HepG2 (cell line): ENCODE measurements at regions not wholly inside any gene's neighbourhood (a gene's known extent, or its start where the extent isn't known, plus 50 kb on each side); places are given as distances from the start of the nearest gene placed in this dataset.
A peak's percentile ranks its signal among the peaks of the same experiment; 100 is the strongest.

Experiments
- ATAC-seq: fragments of 200-7000 bp; cut with Tn5 transposase; 3 replicates; pipeline ENCODE4 v1.9.1; 2020; ENCODE audit warnings: mild to moderate bottlenecking, moderate library complexity
- BruUV-seq: library from RNA; stranded (reverse); fragments of 400-500 nt; replicated peaks from 2 replicates; lab custom pipeline; 2021; lab: Mats Ljungman, UMichigan
- CTCF ChIA-PET: fragments of 300-600 bp; formaldehyde crosslinking; extraction: SDS; loops from one replicate; lab custom pipeline; 2021; ENCODE audit warnings: low total read pairs, inconsistent platforms, low intra/inter-chr PET ratio; lab: Yijun Ruan, JAX
- POLR2A ChIA-PET: fragments of 350-600 bp; sonication (Branson Sonifier 250); formaldehyde crosslinking; loops from one replicate; lab custom pipeline; 2020; ENCODE audit warnings: antibody characterized with exemption, inconsistent platforms; lab: Yijun Ruan, JAX
- DNase-seq: peaks from one replicate; pipeline ENCODE4 v3.0.0-alpha.2; 2015; ENCODE audit warnings: low spot score
- FAIRE-seq: peaks from 3 replicates; lab custom pipeline; 2011; peaks lifted over from hg19 to GRCh38; lab: Jason Lieb, UNC
- H2AFZ ChIP-seq: one replicate; pipeline ENCODE4 v1.6.1; 2011; ENCODE audit warnings: low read length, inconsistent platforms
- H3K27ac ChIP-seq: fragments of 300-600 bp; 3 replicates; pipeline ENCODE4 v1.8.0; 2011; ENCODE audit warnings: mixed run types, mild to moderate bottlenecking, mixed read lengths, low read length, inconsistent platforms; ENCODE audit not compliant: insufficient read depth; ENCODE audit errors: extremely low read length
- H3K27me3 ChIP-seq, 2 experiments: fragments of 200-600 bp in 1 of 2; 2 replicates in 1 of 2; 3 replicates in 1 of 2; pipeline versions ENCODE4 v1.6.0 to v1.8.0; 2011; ENCODE audit warnings: low read length in 2 of 2, mild to moderate bottlenecking in 2 of 2, moderate library complexity in 2 of 2, inconsistent platforms in 1 of 2; ENCODE audit not compliant: insufficient read depth in 2 of 2, control insufficient read depth in 1 of 2
- H3K36me3 ChIP-seq, 2 experiments: fragments of 200-600 bp in 1 of 2; replicated peaks in 1 of 2; 2 replicates in 1 of 2; 3 replicates in 1 of 2; pipeline versions ENCODE4 v1.5.1 to v1.8.0; 2011; ENCODE audit warnings: low read length in 2 of 2, inconsistent platforms in 1 of 2; ENCODE audit not compliant: insufficient read depth in 2 of 2, control insufficient read depth in 1 of 2
- H3K4me1 ChIP-seq: 2 replicates; pipeline ENCODE4 v1.5.1; 2012; ENCODE audit warnings: low read length, inconsistent platforms; ENCODE audit not compliant: insufficient read depth
- H3K4me2 ChIP-seq: 2 replicates; pipeline ENCODE4 v1.6.0; 2011; ENCODE audit warnings: low read depth, low read length, inconsistent platforms
- H3K4me3 ChIP-seq, 3 experiments: fragments of 200-600 bp in 1 of 3; sonication (generic), shearing (Covaris generic) in 1 of 3; replicated peaks in 1 of 3; 2 replicates each; pipeline ENCODE4 v1.5.1; 2011 to 2016; ENCODE audit warnings: low read length in 3 of 3, inconsistent platforms in 2 of 3, low read depth in 2 of 3, mild to moderate bottlenecking in 2 of 3, control low read depth in 1 of 3, mixed read lengths in 1 of 3; ENCODE audit not compliant: insufficient read depth in 1 of 3
- H3K79me2 ChIP-seq: one replicate; pipeline ENCODE4 v1.6.1; 2011; ENCODE audit warnings: low read length, inconsistent platforms; ENCODE audit not compliant: insufficient read depth
- H3K9ac ChIP-seq: 2 replicates; pipeline ENCODE4 v1.6.0; 2011; ENCODE audit warnings: mild to moderate bottlenecking, low read depth, low read length, inconsistent platforms; ENCODE audit not compliant: insufficient read depth
- H3K9me3 ChIP-seq: 2 replicates; pipeline ENCODE4 v1.5.1; 2012; ENCODE audit warnings: mild to moderate bottlenecking, low read length
- H4K20me1 ChIP-seq: 2 replicates; pipeline ENCODE4 v1.6.0; 2011; ENCODE audit warnings: inconsistent platforms, mild to moderate bottlenecking, low read length, moderate library complexity; ENCODE audit not compliant: insufficient read depth
- E2F5 ChIP-seq: sonication (generic); formaldehyde crosslinking; conservative IDR thresholded peaks from 2 replicates; pipeline ENCODE4 v1.4.0; 2020; ENCODE audit warnings: missing genetic modification reagents
- FOSL1 ChIP-seq: sonication (generic); formaldehyde crosslinking; IDR thresholded peaks from 2 replicates; pipeline ENCODE4 v1.9.0; 2021; ENCODE audit warnings: missing genetic modification reagents, borderline replicate concordance
- HNRNPH1 ChIP-seq: fragments of 200-400 bp; formaldehyde crosslinking; optimal IDR thresholded peaks from 2 replicates; pipeline ENCODE3; 2017; ENCODE audit warnings: mild to moderate bottlenecking, low read depth, low read length
- MTF2 ChIP-seq: sonication (generic); formaldehyde crosslinking; IDR thresholded peaks from 2 replicates; pipeline ENCODE4 v1.5.0; 2020; ENCODE audit warnings: missing genetic modification reagents, borderline replicate concordance
- PAXIP1 ChIP-seq: sonication (generic); formaldehyde crosslinking; conservative IDR thresholded peaks from 2 replicates; pipeline ENCODE4 v1.4.0; 2020; ENCODE audit warnings: mild to moderate bottlenecking, missing genetic modification reagents, moderate library complexity
- PCBP2 ChIP-seq: fragments of 200-400 bp; formaldehyde crosslinking; optimal IDR thresholded peaks from 2 replicates; pipeline ENCODE3; 2018; ENCODE audit warnings: low read length, low read depth; ENCODE audit not compliant: poor library complexity, severe bottlenecking
- POLR2G ChIP-seq: fragments of 200-400 bp; formaldehyde crosslinking; IDR thresholded peaks from 2 replicates; pipeline ENCODE4 v1.6.1; 2018; ENCODE audit warnings: mild to moderate bottlenecking, low read depth, low read length, moderate library complexity
- SKI ChIP-seq: fragments of 450-650 bp; IDR thresholded peaks from one replicate; pipeline ENCODE4 v1.6.1; 2018; ENCODE audit warnings: mild to moderate bottlenecking; ENCODE audit not compliant: partially characterized antibody
- SP1 ChIP-seq, 2 experiments: fragments of 450-650 bp in 1 of 2; sonication (generic) in 1 of 2; formaldehyde crosslinking in 1 of 2; IDR thresholded peaks; 2 replicates each; pipeline versions ENCODE4 v1.4.0 to v1.6.1; 2016 to 2020; ENCODE audit warnings: missing genetic modification reagents in 1 of 2
- TCF7L2 ChIP-seq: IDR thresholded peaks from 2 replicates; pipeline ENCODE4 v1.6.1; 2011; ENCODE audit warnings: mild to moderate bottlenecking, low read depth, low read length, moderate library complexity
- ZNF335 ChIP-seq: sonication (generic); formaldehyde crosslinking; IDR thresholded peaks from 2 replicates; pipeline ENCODE4 v1.4.0; 2020; ENCODE audit warnings: missing genetic modification reagents
- ZNF556 ChIP-seq: sonication (generic); formaldehyde crosslinking; IDR thresholded peaks from 2 replicates; pipeline ENCODE4 v1.4.0; 2020; ENCODE audit warnings: mild to moderate bottlenecking, missing genetic modification reagents, borderline replicate concordance
- ZNF607 ChIP-seq: sonication (generic); formaldehyde crosslinking; IDR thresholded peaks from 2 replicates; pipeline ENCODE4 v1.5.1; 2020; ENCODE audit warnings: missing genetic modification reagents, mild to moderate bottlenecking, borderline replicate concordance
- WGBS: methylation state at CpG from one replicate; pipeline ENCODE4 v1.1.6; 2017; ENCODE audit warnings: low lambda C conversion rate; 5-methylcytosine and 5-hydroxymethylcytosine counted together
- in situ Hi-C: cut with HindIII; loops from 2 replicates; pipeline ENCODE4 v1.10.0; 2017; ENCODE audit warnings: low pct_unique_long_range_greater_than_20kb; ENCODE audit not compliant: extremely low pct_ligation_motif_present
- intact Hi-C: fragments of 100-400 bp; cut with micrococcal nuclease; formaldehyde crosslinking; loops from one replicate; pipeline ENCODE4 v1.10.0; 2022; ENCODE audit not compliant: unreplicated experiment

- ChIA-PET POLR2A (no interaction called here), CTCF (no interaction called here)
- no peak overlapping the region for H3K4me2 ChIP-seq
- no TSS peak for BruUV-seq
- H2AFZ ChIP-seq, result no peak overlapping the region
- FAIRE-seq, result no peak
- H3K27ac ChIP-seq, result no peak overlapping the region
- WGBS, result 71% methylated on average over 14 of the region's 14 CpGs
- DNase-seq, result no peak
- no peak for ATAC-seq
- in situ Hi-C loops (no loop called here), intact Hi-C loops (no loop called here)
- no peak overlapping the region for H3K9ac ChIP-seq
- H3K4me1 ChIP-seq, result no peaks in the 10 kb centered on the region
- no peak overlapping the region for H3K4me3 ChIP-seq
- TF ChIP-seq MTF2 (no peak), SP1 (IDR thresholded peaks at IDR 0.05) (no peak), SP1 (CRISPR knock-in tag; IDR thresholded peaks at IDR 0.05) (no peak), PCBP2 (no peak)
- TF ChIP-seq, all 625 proteins: peak for 0
- H4K20me1 ChIP-seq, result no peaks in the 10 kb centered on the region
- H3K36me3 ChIP-seq, result no peaks in the 10 kb centered on the region
- H3K79me2 ChIP-seq, result no peaks in the 10 kb centered on the region
- peaks cover 1 to 15% of the 10 kb centered on the region in 2 experiments; a peak in 2 of 5 replicates for H3K27me3 ChIP-seq
- no peaks in the 10 kb centered on the region for H3K9me3 ChIP-seq
Measured at GRCh38 chr11:11182261-11182660, 170.8 kb downstream of the CSNK2A3 start.

GRCh38 chr11:11178671-11179638, 174.1 kb downstream of the CSNK2A3 start:
- no peaks in the 10 kb centered on the region for H3K4me1 ChIP-seq
- H3K4me3 ChIP-seq, result no peak overlapping the region
- H3K79me2 ChIP-seq, result no peaks in the 10 kb centered on the region
- peaks cover 1 to 15% of the 10 kb centered on the region in 2 experiments; a peak in 2 of 5 replicates for H3K27me3 ChIP-seq
- no TSS peak for BruUV-seq
- in situ Hi-C loops, result no loop called here
- POLR2A ChIA-PET, result no interaction called here
- H3K27ac ChIP-seq, result no peak overlapping the region
- H3K4me2 ChIP-seq, result no peak overlapping the region
- ATAC-seq (peak; percentile 40; the same call in 2 of the 3 replicates), DNase-seq (no peak), FAIRE-seq (no peak)
- no peaks in the 10 kb centered on the region for H3K9me3 ChIP-seq
- no peak overlapping the region for H2AFZ ChIP-seq
- intact Hi-C loops, result no loop called here
- H3K9ac ChIP-seq, result no peak overlapping the region
- CTCF ChIA-PET, result no interaction called here
- 0% methylated on average over 2 of the region's 3 CpGs for WGBS
- no peaks in the 10 kb centered on the region for H3K36me3 ChIP-seq
- H4K20me1 ChIP-seq, result no peaks in the 10 kb centered on the region
- TF ChIP-seq TCF7L2 (no peak), POLR2G (no peak), FOSL1 (CRISPR knock-in tag) (no peak), PAXIP1 (CRISPR knock-in tag) (no peak), E2F5 (CRISPR knock-in tag) (no peak), ZNF607 (no peak), HNRNPH1 (no peak), SKI (no peak), ZNF556 (no peak), ZNF335 (CRISPR knock-in tag) (no peak)
